GM23338 (cell line): ENCODE measurements at regions not wholly inside any gene's neighbourhood (a gene's known extent, or its start where the extent isn't known, plus 50 kb on each side); places are given as distances from the start of the nearest gene placed in this dataset.
"Not testable (repeated sequence)": the region's sequence is repeated elsewhere in the genome, so short reads cannot be mapped to it uniquely, and the experiment has no call there.

Source experiments
- EZH2 ChIP-seq: fragments of 200-600 bp; sonication (generic); IDR thresholded peaks from one replicate; pipeline ENCODE4 v1.8.0; 2017; ENCODE audit warnings: antibody characterized with exemption, mild to moderate bottlenecking, low read depth; ENCODE audit not compliant: unreplicated experiment
- EZH2phosphoT487 ChIP-seq: fragments of 200-600 bp; sonication (generic); IDR thresholded peaks from one replicate; pipeline ENCODE4 v1.8.1; 2018; ENCODE audit warnings: antibody characterized with exemption; ENCODE audit not compliant: unreplicated experiment
- JUNB ChIP-seq: IDR thresholded peaks from one replicate; pipeline ENCODE4 v1.6.1; 2016; ENCODE audit warnings: antibody characterized with exemption; ENCODE audit not compliant: unreplicated experiment
- NANOG ChIP-seq: IDR thresholded peaks from 2 replicates; pipeline ENCODE4 v1.6.1; 2016; ENCODE audit warnings: antibody characterized with exemption, borderline replicate concordance
- POLR2AphosphoS5 ChIP-seq: IDR thresholded peaks from 2 replicates; pipeline ENCODE4 v1.6.1; 2016; ENCODE audit warnings: antibody characterized with exemption, low read depth
- ZNF114 ChIP-seq: fragments of 250-450 bp; sonication (Bioruptor Pico); IDR thresholded peaks from 2 replicates; pipeline ENCODE4 v1.5.0; 2020; ENCODE audit warnings: mild to moderate bottlenecking, moderate library complexity
- ZNF331 ChIP-seq: fragments of 250-450 bp; sonication (Bioruptor Pico); IDR thresholded peaks from 2 replicates; pipeline ENCODE4 v1.5.0; 2020; ENCODE audit warnings: low read depth, mild to moderate bottlenecking, moderate library complexity
- TF ChIP-seq, protein P1 (sequence below): IDR thresholded peaks from one replicate; pipeline ENCODE4 v1.6.1; 2018; ENCODE audit warnings: antibody characterized with exemption; ENCODE audit not compliant: unreplicated experiment
- TF ChIP-seq, protein P2 (sequence below): IDR thresholded peaks from 2 replicates; pipeline ENCODE4 v1.6.1; 2016; ENCODE audit warnings: antibody characterized with exemption
- TF ChIP-seq, protein P3 (sequence below), 2 experiments: fragments of 200-600 bp in 1 of 2; sonication (generic) in 1 of 2; conservative IDR thresholded peaks; 2 replicates each; pipeline versions ENCODE4 v1.5.1 to v1.6.1; 2016 to 2017; ENCODE audit warnings: antibody characterized with exemption in 2 of 2, low read depth in 2 of 2, mild to moderate bottlenecking in 2 of 2, moderate library complexity in 1 of 2

DNA sequence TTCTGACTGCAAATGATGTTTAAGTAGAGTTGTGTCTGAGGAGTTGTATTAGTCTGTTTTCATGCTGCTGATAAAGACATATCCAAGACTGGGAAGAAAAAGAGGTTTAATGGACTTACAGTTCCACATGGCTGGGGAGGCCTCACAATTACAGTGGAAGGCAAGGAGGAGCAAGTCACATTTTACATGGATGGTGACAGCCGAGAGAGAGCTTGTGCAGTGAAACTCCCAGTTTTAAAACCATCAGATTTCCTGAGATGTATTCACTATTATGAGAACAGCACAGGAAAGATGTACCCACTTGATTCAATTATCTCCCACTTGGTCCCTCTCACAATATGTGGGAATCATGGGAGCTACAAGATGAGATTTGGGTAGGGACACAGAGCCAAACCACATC lies 370.1 kb downstream of the DSC3 start:
- not testable (repeated sequence) for TF ChIP-seq EZH2, EZH2phosphoT487, ZNF114, JUNB, NANOG, POLR2AphosphoS5, ZNF331
- TF ChIP-seq, protein P1, sequence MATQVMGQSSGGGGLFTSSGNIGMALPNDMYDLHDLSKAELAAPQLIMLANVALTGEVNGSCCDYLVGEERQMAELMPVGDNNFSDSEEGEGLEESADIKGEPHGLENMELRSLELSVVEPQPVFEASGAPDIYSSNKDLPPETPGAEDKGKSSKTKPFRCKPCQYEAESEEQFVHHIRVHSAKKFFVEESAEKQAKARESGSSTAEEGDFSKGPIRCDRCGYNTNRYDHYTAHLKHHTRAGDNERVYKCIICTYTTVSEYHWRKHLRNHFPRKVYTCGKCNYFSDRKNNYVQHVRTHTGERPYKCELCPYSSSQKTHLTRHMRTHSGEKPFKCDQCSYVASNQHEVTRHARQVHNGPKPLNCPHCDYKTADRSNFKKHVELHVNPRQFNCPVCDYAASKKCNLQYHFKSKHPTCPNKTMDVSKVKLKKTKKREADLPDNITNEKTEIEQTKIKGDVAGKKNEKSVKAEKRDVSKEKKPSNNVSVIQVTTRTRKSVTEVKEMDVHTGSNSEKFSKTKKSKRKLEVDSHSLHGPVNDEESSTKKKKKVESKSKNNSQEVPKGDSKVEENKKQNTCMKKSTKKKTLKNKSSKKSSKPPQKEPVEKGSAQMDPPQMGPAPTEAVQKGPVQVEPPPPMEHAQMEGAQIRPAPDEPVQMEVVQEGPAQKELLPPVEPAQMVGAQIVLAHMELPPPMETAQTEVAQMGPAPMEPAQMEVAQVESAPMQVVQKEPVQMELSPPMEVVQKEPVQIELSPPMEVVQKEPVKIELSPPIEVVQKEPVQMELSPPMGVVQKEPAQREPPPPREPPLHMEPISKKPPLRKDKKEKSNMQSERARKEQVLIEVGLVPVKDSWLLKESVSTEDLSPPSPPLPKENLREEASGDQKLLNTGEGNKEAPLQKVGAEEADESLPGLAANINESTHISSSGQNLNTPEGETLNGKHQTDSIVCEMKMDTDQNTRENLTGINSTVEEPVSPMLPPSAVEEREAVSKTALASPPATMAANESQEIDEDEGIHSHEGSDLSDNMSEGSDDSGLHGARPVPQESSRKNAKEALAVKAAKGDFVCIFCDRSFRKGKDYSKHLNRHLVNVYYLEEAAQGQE: not testable (repeated sequence)
- TF ChIP-seq, protein P2, sequence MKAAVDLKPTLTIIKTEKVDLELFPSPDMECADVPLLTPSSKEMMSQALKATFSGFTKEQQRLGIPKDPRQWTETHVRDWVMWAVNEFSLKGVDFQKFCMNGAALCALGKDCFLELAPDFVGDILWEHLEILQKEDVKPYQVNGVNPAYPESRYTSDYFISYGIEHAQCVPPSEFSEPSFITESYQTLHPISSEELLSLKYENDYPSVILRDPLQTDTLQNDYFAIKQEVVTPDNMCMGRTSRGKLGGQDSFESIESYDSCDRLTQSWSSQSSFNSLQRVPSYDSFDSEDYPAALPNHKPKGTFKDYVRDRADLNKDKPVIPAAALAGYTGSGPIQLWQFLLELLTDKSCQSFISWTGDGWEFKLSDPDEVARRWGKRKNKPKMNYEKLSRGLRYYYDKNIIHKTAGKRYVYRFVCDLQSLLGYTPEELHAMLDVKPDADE: not testable (repeated sequence)
- TF ChIP-seq, protein P3, sequence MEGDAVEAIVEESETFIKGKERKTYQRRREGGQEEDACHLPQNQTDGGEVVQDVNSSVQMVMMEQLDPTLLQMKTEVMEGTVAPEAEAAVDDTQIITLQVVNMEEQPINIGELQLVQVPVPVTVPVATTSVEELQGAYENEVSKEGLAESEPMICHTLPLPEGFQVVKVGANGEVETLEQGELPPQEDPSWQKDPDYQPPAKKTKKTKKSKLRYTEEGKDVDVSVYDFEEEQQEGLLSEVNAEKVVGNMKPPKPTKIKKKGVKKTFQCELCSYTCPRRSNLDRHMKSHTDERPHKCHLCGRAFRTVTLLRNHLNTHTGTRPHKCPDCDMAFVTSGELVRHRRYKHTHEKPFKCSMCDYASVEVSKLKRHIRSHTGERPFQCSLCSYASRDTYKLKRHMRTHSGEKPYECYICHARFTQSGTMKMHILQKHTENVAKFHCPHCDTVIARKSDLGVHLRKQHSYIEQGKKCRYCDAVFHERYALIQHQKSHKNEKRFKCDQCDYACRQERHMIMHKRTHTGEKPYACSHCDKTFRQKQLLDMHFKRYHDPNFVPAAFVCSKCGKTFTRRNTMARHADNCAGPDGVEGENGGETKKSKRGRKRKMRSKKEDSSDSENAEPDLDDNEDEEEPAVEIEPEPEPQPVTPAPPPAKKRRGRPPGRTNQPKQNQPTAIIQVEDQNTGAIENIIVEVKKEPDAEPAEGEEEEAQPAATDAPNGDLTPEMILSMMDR (conservative IDR thresholded peaks at IDR 0.05; ENCODE audit: low read depth in 2 of 2): not testable (repeated sequence)
